Activated effector memory CD4-positive, alpha-beta T cell treated with Interleukin-2 at 50 U/mL for 16 hours (primary cell): ENCODE measurements at regions not wholly inside any gene's neighbourhood (a gene's known extent, or its start where the extent isn't known, plus 50 kb on each side); places are given as distances from the start of the nearest gene placed in this dataset.

Experiments
- DNase-seq: peaks from one replicate; pipeline ENCODE4 v3.0.0-alpha.2; 2020

- no peak for DNase-seq
These were observed 226.9 kb downstream of the TMEM38B start for GRCh38 chr9:105921057-105921726.

GRCh38 chr9:105928416-105928815, 234.1 kb downstream of the TMEM38B start:
- no peak for DNase-seq

- DNase-seq, result no peak
These were observed 235.8 kb downstream of the TMEM38B start for GRCh38 chr9:105930011-105930627.

GRCh38 chr9:105932276-105932675, 237.9 kb downstream of the TMEM38B start:
- no peak for DNase-seq

GRCh38 chr9:105950448-105950847, 256.1 kb downstream of the TMEM38B start:
- DNase-seq, result no peak

DNA sequence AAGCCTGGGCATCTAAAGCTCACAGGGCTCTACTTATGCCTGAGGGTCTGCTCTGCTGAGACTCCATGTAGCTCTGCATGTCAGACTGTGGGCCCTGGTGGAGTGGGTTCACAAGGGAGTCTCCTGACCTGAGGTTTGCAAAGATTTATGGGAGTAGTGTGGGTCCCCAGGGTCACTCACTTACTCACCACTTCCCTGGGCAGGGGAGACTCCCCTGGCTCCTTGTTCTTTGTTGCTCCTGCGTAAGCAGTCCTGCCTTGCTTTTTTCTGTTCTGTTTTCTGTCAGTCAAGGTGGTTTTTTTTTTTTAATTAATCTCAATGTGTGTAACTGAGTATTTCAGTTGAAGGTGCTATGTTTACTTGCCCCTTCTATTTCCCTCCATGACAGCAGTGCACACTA, 256.6 kb downstream of the TMEM38B start:
- DNase-seq, result no peak

DNA sequence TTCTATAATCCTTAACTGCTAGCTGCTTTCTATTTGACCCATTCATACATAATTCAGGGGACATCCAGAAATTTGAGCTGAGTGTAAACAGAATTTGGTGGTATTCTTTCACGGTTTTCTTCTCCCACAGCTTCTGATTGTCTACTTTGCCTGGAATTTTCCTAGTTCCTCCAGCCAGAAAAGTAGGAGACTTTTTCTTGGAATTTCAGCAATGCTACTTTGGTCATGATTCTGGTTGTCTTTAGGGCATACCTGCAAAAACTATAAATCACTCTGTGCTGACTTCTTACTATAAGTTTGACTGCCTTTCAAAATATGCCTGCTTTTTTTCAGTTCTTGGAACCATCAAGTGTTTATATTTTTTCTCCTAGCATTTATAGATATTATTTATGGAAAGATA, 260.2 kb downstream of the TMEM38B start:
- no peak for DNase-seq

GRCh38 chr9:105957830-105958229, 263.5 kb downstream of the TMEM38B start:
- DNase-seq, result no peak

DNA sequence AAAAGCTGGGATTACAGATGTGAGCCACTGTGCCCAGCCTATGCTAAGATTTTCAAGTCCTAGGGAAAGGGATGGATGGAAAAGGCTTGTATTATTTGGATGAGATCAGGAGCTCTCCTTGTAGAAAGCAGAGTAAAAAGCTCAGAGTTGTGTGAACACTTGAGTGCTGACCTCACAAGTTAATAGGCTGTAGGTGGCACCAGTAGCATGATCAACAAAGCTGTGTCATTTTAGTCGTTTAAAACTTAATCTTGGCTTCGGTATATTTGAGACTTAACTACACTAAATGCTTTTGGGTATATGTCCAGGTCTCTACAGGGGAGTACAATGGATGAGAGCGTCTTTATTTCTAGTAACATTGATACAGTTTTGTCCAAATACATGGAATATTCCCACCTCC, 264.2 kb downstream of the TMEM38B start:
- DNase-seq, result no peak

DNA sequence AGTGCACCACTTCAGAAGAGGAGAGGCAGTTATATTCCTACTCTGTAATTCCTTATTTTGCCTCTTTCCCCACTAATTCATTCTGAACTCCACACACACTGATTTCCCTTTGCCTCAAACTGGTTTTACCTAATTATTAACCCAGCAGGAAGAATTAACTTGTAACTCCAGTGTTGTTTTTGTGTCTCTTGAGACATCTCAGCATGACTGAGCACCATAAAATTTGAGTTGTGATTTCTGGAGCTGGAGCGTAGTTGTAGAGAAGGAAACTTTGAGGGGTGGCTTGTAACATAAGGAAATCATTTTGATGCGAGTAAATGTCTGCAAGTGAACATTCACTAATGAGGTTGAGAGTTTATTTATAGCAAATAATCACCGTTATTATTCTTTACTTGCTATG, 265.2 kb downstream of the TMEM38B start:
- DNase-seq, result no peak

GRCh38 chr9:105963343-105964099, 269.2 kb downstream of the TMEM38B start:
- no peak for DNase-seq

GRCh38 chr9:105964156-105964555, 269.8 kb downstream of the TMEM38B start:
- DNase-seq, result no peak

- no peak for DNase-seq
These were observed 272.5 kb downstream of the TMEM38B start for GRCh38 chr9:105966834-105967233.

DNA sequence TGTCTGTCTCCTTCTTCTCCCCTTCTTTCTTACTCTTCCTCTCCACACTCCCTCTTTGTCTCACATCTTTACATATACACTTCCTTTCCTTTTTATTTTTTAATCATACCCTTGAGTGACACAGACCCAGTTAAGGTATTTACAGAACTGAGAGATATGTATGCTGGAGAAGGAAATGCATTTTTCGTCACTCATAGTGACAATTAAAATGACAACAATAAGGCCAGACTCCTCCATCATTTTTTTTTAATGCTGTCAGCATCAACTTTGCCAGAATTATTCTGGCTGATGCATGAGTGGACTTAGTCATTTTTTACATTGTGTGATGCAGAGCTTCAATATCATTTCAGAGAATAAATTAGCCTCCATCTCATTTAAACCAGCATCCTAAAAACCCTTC, 272.9 kb downstream of the TMEM38B start:
- no peak for DNase-seq

GRCh38 chr9:105967797-105968196, 273.5 kb downstream of the TMEM38B start:
- DNase-seq, result no peak

DNA sequence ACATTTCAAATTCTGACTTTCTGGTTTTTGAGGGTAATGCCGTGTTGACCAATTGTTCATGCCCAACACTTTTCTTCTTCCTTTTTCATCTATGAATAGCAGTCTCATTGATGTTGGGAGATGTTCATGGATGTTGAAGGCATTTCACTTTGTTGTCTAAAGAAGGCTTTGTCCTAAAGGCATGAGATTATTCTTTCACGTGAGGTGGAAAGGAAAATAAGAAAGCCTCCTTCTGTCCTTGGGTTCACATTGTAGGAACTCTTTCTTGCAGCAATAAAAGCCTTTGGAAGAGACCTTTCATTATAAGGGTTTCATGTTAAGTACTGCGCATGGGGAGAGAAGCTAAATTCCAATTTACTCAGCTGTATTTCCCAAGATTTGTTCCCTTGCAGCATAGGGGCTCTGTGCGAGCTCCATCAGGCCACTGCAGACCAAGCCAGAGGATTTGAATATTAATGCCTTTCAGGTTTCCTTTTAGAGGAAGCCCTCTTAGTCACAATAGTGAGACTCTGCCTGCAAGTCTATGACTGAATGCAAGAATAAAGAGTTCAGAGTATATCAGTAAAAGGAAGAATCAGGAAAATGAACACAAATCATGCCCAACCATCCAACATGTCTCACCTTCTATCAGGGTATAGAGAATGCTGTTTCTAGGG, 274.6 kb downstream of the TMEM38B start:
- no peak for DNase-seq

- no peak for DNase-seq
These were observed 275.3 kb downstream of the TMEM38B start for GRCh38 chr9:105969636-105970035.

DNA sequence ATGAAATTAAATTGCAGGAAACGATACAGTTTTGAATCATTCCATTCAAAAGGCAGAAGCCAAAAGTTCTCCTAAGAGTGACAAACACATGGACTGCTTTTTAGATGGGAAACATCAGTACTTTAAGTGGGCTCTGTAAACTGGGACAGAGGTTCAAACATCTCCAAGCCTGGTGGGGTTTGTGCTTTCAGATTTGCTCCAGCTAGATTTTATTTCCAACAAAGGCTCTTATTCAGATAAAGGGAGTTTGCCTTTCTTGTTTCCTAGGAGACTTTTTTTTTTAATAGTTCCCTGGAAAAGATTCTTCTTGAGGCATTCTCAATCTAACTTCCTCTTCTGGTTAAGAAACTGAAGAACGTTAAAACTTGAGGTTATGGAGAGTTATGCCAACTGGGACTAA, 277.6 kb downstream of the TMEM38B start:
- no peak for DNase-seq

- no peak for DNase-seq
These were observed 278.3 kb downstream of the TMEM38B start for GRCh38 chr9:105972466-105973204.

DNA sequence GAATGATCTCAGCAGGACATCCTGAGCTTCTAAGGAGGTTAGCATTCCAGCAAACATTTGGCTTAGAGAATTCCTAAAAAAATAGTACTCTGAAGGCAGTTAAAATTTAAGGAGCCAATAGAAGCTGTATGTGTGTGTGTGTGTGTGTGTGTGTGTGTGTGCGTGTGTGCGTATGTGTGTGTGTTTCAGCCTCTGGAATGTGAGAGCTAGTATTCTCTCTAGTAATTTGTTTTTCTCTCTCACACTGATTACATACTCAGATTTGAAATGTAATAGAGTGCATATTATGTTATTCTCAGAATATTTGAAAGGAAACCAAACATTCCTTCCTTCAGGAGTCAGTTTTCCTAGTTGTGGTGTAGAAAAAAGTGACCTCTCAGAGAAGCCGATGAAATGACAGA, 279.6 kb downstream of the TMEM38B start:
- no peak for DNase-seq

- DNase-seq, result no peak
These were observed 281.7 kb downstream of the TMEM38B start for GRCh38 chr9:105975886-105976645.

GRCh38 chr9:105978336-105978735, 284.0 kb downstream of the TMEM38B start:
- DNase-seq, result no peak
